ENCODE measurements at regions not wholly inside any gene's neighbourhood (a gene's known extent, or its start where the extent isn't known, plus 50 kb on each side); places are given as distances from the start of the nearest gene placed in this dataset.

- Histone ChIP-seq H3K27ac (ENCODE audit: extremely low read depth, low read depth, low read length) (no peak overlapping the region), H3K4me3 (ENCODE audit: low read depth, low read length) (no peak overlapping the region), H3K36me3 (ENCODE audit: control insufficient read depth in 2 of 2, insufficient read depth in 1 of 2, low read length in 2 of 2) (no peaks in the 10 kb centered on the region), H3K9me3 (ENCODE audit: control insufficient read depth, insufficient read depth, low read depth, low read length) (no peaks in the 10 kb centered on the region), H3K4me1 (ENCODE audit: control insufficient read depth, insufficient read depth, low read length) (no peaks in the 10 kb centered on the region)
- POLR2A ChIA-PET, result no interaction called here
- TF ChIP-seq ZNF391 (tag by site-specific recombination; IDR thresholded peaks at IDR 0.05; ENCODE audit: borderline replicate concordance, low read depth) (no peak), RBAK (tag by site-specific recombination; IDR thresholded peaks at IDR 0.05) (no peak), GLI2 (tag by site-specific recombination; IDR thresholded peaks at IDR 0.05; ENCODE audit: borderline replicate concordance, low read depth) (no peak), ZNF571 (tag by site-specific recombination; IDR thresholded peaks at IDR 0.05) (no peak), ZNF394 (tag by site-specific recombination; IDR thresholded peaks at IDR 0.05; ENCODE audit: borderline replicate concordance) (no peak), ZNF335 (tag by site-specific recombination; conservative IDR thresholded peaks at IDR 0.05) (no peak), ZNF146 (tag by site-specific recombination; IDR thresholded peaks at IDR 0.05) (no peak), ZFP3 (tag by site-specific recombination; IDR thresholded peaks at IDR 0.05; ENCODE audit: low read depth) (no peak), PRDM6 (tag by site-specific recombination; IDR thresholded peaks at IDR 0.05) (no peak), ZSCAN23 (tag by site-specific recombination; IDR thresholded peaks at IDR 0.05) (no peak), ZNF239 (tag by site-specific recombination; IDR thresholded peaks at IDR 0.05) (no peak), TCF7L2 (IDR thresholded peaks at IDR 0.05; ENCODE audit: borderline replicate concordance, low read depth, low read length) (no peak), KLF9 (tag by site-specific recombination; IDR thresholded peaks at IDR 0.05; ENCODE audit: low read depth) (no peak), ZNF223 (tag by site-specific recombination; IDR thresholded peaks at IDR 0.05) (no peak), ZNF416 (tag by site-specific recombination; IDR thresholded peaks at IDR 0.05) (no peak), ZNF274 (IDR thresholded peaks at IDR 0.05; ENCODE audit: low read length) (no peak), ZNF274 (tag by site-specific recombination; IDR thresholded peaks at IDR 0.05; ENCODE audit: borderline replicate concordance) (no peak), ZBTB8A (tag by site-specific recombination; IDR thresholded peaks at IDR 0.05) (no peak), ZNF654 (tag by site-specific recombination; IDR thresholded peaks at IDR 0.05; ENCODE audit: low read depth) (no peak), AEBP2 (tag by site-specific recombination; IDR thresholded peaks at IDR 0.05; ENCODE audit: borderline replicate concordance) (no peak), ZNF302 (tag by site-specific recombination; IDR thresholded peaks at IDR 0.05; ENCODE audit: low read depth) (no peak)
- CTCF ChIA-PET, result no interaction called here
Observed at GRCh38 chr10:71006506-71006905, 118.1 kb upstream of the PCBD1 start.

GRCh38 chr10:71007516-71007915, 119.2 kb upstream of the PCBD1 start:
- no peaks in the 10 kb centered on the region for H3K9me3 ChIP-seq (ENCODE audit: control insufficient read depth, insufficient read depth, low read depth, low read length)
- POLR2A ChIA-PET, result no interaction called here
- TF ChIP-seq REPIN1 (tag by site-specific recombination; IDR thresholded peaks at IDR 0.05; ENCODE audit: low read depth), result no peak
- no peak for TF ChIP-seq PRDM6 (tag by site-specific recombination; IDR thresholded peaks at IDR 0.05)
- no peak for TF ChIP-seq OSR2 (tag by site-specific recombination; IDR thresholded peaks at IDR 0.05)
- TF ChIP-seq ZNF449 (tag by site-specific recombination; IDR thresholded peaks at IDR 0.05), result no peak
- TF ChIP-seq ZNF664 (tag by site-specific recombination; IDR thresholded peaks at IDR 0.05), result no peak
- no peak for TF ChIP-seq ZNF843 (tag by site-specific recombination; IDR thresholded peaks at IDR 0.05)
- TF ChIP-seq ZBTB21 (tag by site-specific recombination; IDR thresholded peaks at IDR 0.05), result no peak

More at GRCh38 chr10:71007516-71007915, 119.2 kb upstream of the PCBD1 start:
- H3K36me3 ChIP-seq (ENCODE audit: control insufficient read depth in 2 of 2, insufficient read depth in 1 of 2, low read length in 2 of 2), result no peaks in the 10 kb centered on the region
- H3K4me1 ChIP-seq (ENCODE audit: control insufficient read depth, insufficient read depth, low read length), result no peaks in the 10 kb centered on the region
- CTCF ChIA-PET, result no interaction called here
- no peak overlapping the region for H3K27ac ChIP-seq (ENCODE audit: extremely low read depth, low read depth, low read length)
- no peak overlapping the region for H3K4me3 ChIP-seq (ENCODE audit: low read depth, low read length)

Data from HEK293 (cell line).